Tibial nerve (tissue), 4 donors: ENCODE measurements at regions not wholly inside any gene's neighbourhood (a gene's known extent, or its start where the extent isn't known, plus 50 kb on each side); places are given as distances from the start of the nearest gene placed in this dataset.

Experiments used
- CTCF ChIP-seq, 5 experiments: fragments of 200-600 bp in 3 of 5; fragments of 450-650 bp in 2 of 5; sonication (generic) in 3 of 5; IDR thresholded peaks; one replicate each; pipeline ENCODE4 v1.5.1; 2016 to 2019; ENCODE audit warnings: antibody characterized with exemption in 5 of 5, mild to moderate bottlenecking in 3 of 5, moderate library complexity in 2 of 5
- EP300 ChIP-seq, 2 donors: sonication (generic); formaldehyde crosslinking; IDR thresholded peaks; one replicate each; pipeline ENCODE4 v1.6.1; 2017; ENCODE audit warnings: antibody characterized with exemption in 2 of 2, mild to moderate bottlenecking in 1 of 2

DNA sequence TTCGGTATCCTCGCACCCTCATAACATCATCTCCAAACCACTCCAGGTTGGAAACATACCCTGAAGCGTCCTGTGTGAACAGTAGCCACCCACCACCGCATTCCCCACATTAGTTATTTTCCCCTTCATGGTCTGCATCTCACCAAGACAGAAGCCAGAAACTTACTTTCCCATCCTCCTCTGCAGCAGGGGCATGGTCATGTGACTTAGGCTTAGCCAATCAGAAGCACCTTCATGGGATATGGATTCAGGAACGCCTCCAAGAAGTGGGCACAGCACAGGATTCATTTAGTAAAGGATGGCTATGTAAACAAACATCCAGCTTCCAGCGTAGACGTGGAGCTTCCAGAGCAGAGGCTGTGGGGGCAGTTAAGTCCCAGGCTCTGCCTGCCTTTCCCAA lies 130.3 kb downstream of the AXIN2 start:
- TF ChIP-seq CTCF (IDR thresholded peaks at IDR 0.05) (no peak), EP300 (IDR thresholded peaks at IDR 0.05) (no peak)
